GM19468 (cell line): ENCODE measurements at regions not wholly inside any gene's neighbourhood (a gene's known extent, or its start where the extent isn't known, plus 50 kb on each side); places are given as distances from the start of the nearest gene placed in this dataset.

Experiments
- ATAC-seq: cut with Tn5 transposase; IDR thresholded peaks from one replicate; pipeline ENCODE4 v1.9.1; 2021; ENCODE audit warnings: mild to moderate bottlenecking, moderate library complexity, moderate number of reproducible peaks; ENCODE audit not compliant: unreplicated experiment; ENCODE audit errors: extremely low read depth

- ATAC-seq = no peak
Observed at GRCh38 chr5:167582886-167583285, 708.6 kb upstream of the WWC1 start.

GRCh38 chr5:167585184-167585583 is 706.3 kb upstream of the WWC1 start:
- ATAC-seq = no peak

GRCh38 chr5:167587772-167588437 is 703.5 kb upstream of the WWC1 start:
- no peak for ATAC-seq

- ATAC-seq = no peak
Observed at GRCh38 chr5:167592114-167592513, 699.3 kb upstream of the WWC1 start.

GRCh38 chr5:167593329-167594060 is 698.0 kb upstream of the WWC1 start:
- no peak for ATAC-seq

- ATAC-seq = no peak
Observed at GRCh38 chr5:167594061-167594435, 697.4 kb upstream of the WWC1 start.

GRCh38 chr5:167594750-167595149 is 696.7 kb upstream of the WWC1 start:
- no peak for ATAC-seq

- ATAC-seq = no peak
Observed at GRCh38 chr5:167595196-167595595, 696.2 kb upstream of the WWC1 start.

- no peak for ATAC-seq
Observed at GRCh38 chr5:167598166-167598565, 693.3 kb upstream of the WWC1 start.

GRCh38 chr5:167602067-167602466 is 689.4 kb upstream of the WWC1 start:
- no peak for ATAC-seq

GRCh38 chr5:167603135-167603534 is 688.3 kb upstream of the WWC1 start:
- ATAC-seq = no peak

- no peak for ATAC-seq
Observed at GRCh38 chr5:167608390-167609272, 682.8 kb upstream of the WWC1 start.

- no peak for ATAC-seq
Observed at GRCh38 chr5:167614294-167615021, 677.0 kb upstream of the WWC1 start.

- no peak for ATAC-seq
Observed at GRCh38 chr5:167616043-167616890, 675.2 kb upstream of the WWC1 start.

- ATAC-seq = no peak
Observed at GRCh38 chr5:167623354-167623753, 668.1 kb upstream of the WWC1 start.

GRCh38 chr5:167624053-167624452 is 667.4 kb upstream of the WWC1 start:
- no peak for ATAC-seq

GRCh38 chr5:167626341-167627123 is 664.9 kb upstream of the WWC1 start:
- no peak for ATAC-seq

GRCh38 chr5:167629634-167630033 is 661.8 kb upstream of the WWC1 start:
- no peak for ATAC-seq

- ATAC-seq = no peak
Observed at GRCh38 chr5:167631191-167631590, 660.3 kb upstream of the WWC1 start.
